SK-N-SH (cell line): ENCODE measurements at regions not wholly inside any gene's neighbourhood (a gene's known extent, or its start where the extent isn't known, plus 50 kb on each side); places are given as distances from the start of the nearest gene placed in this dataset.

ENCODE experiments used
- CTCF ChIA-PET: fragments of 300-600, 350-600 bp; formaldehyde crosslinking; extraction: SDS; loops from one replicate; lab custom pipeline; 2021; lab: Yijun Ruan, JAX
- POLR2A ChIA-PET: fragments of 350-600 bp; sonication (Branson Sonifier 250); formaldehyde crosslinking; extraction: SDS; loops from one replicate; lab custom pipeline; 2020; ENCODE audit warnings: antibody characterized with exemption, inconsistent platforms; lab: Yijun Ruan, JAX
- DNase-seq: peaks from one replicate; pipeline ENCODE4 v3.0.0; 2012
- H2AFZ ChIP-seq: fragments of 200-600 bp; sonication (generic); 2 replicates; pipeline ENCODE4 v1.8.1; 2016; ENCODE audit warnings: antibody characterized with exemption, mild to moderate bottlenecking, low read depth
- H3F3A ChIP-seq: fragments of 200-600 bp; sonication (generic); replicated peaks from 2 replicates; pipeline ENCODE3; 2016; ENCODE audit warnings: antibody characterized with exemption, mild to moderate bottlenecking; ENCODE audit not compliant: insufficient read depth
- H3K27ac ChIP-seq, 2 experiments: fragments of 200-500 bp in 1 of 2; fragments of 200-600 bp in 1 of 2; sonication (Bioruptor generic) in 1 of 2; sonication (generic), shearing (Covaris generic) in 1 of 2; 2 replicates each; pipeline versions ENCODE4 v1.5.1 to v1.6.1; 2014 to 2016; ENCODE audit warnings: low read depth in 2 of 2, inconsistent platforms in 1 of 2, low read length in 1 of 2, mild to moderate bottlenecking in 1 of 2, mixed read lengths in 1 of 2
- H3K27me3 ChIP-seq: fragments of 200-600 bp; sonication (generic), shearing (Covaris generic); 2 replicates; pipeline ENCODE4 v1.6.1; 2016; ENCODE audit warnings: mixed run types; ENCODE audit not compliant: insufficient read depth
- H3K36me3 ChIP-seq, 2 experiments: fragments of 200-500 bp in 1 of 2; fragments of 200-600 bp in 1 of 2; sonication (Bioruptor generic) in 1 of 2; sonication (generic) in 1 of 2; replicated peaks in 1 of 2; 2 replicates each; pipeline versions ENCODE3 to v1.5.1; 2014 to 2016; ENCODE audit warnings: low read length in 1 of 2, mild to moderate bottlenecking in 1 of 2; ENCODE audit not compliant: insufficient read depth in 2 of 2, control insufficient read depth in 1 of 2
- H3K4me1 ChIP-seq, 2 experiments: fragments of 200-500 bp in 1 of 2; fragments of 200-600 bp in 1 of 2; sonication (Bioruptor generic) in 1 of 2; sonication (generic), shearing (Covaris generic) in 1 of 2; 2 replicates each; pipeline versions ENCODE4 v1.5.1 to v1.6.1; 2014 to 2016; ENCODE audit warnings: low read depth in 1 of 2, low read length in 1 of 2, mixed run types in 1 of 2; ENCODE audit not compliant: insufficient read depth in 2 of 2, control insufficient read depth in 1 of 2
- H3K4me2 ChIP-seq: fragments of 200-600 bp; sonication (generic), shearing (Covaris generic); 2 replicates; pipeline ENCODE4 v1.6.1; 2017; ENCODE audit warnings: mixed run types
- H3K4me3 ChIP-seq, 2 experiments: fragments of 200-500 bp in 1 of 2; fragments of 200-600 bp in 1 of 2; sonication (Bioruptor generic) in 1 of 2; sonication (generic), shearing (Covaris generic) in 1 of 2; 2 replicates each; pipeline versions ENCODE4 v1.5.1 to v1.8.1; 2014 to 2016; ENCODE audit warnings: low read depth in 2 of 2, inconsistent platforms in 1 of 2, low read length in 1 of 2, mild to moderate bottlenecking in 1 of 2, mixed read lengths in 1 of 2, moderate library complexity in 1 of 2
- H3K79me2 ChIP-seq: fragments of 200-600 bp; sonication (generic); 2 replicates; pipeline ENCODE4 v1.8.1; 2017; ENCODE audit warnings: mild to moderate bottlenecking; ENCODE audit not compliant: insufficient read depth
- H3K9ac ChIP-seq: fragments of 200-600 bp; sonication (generic); 2 replicates; pipeline ENCODE4 v1.6.1; 2017; ENCODE audit warnings: mixed run types
- H3K9me2 ChIP-seq: fragments of 200-600 bp; sonication (generic); 2 replicates; pipeline ENCODE4 v1.6.1; 2017; ENCODE audit warnings: mixed run types
- H3K9me3 ChIP-seq: fragments of 200-600 bp; sonication (generic); 2 replicates; pipeline ENCODE4 v1.6.1; 2017; ENCODE audit warnings: mixed run types, mild to moderate bottlenecking, moderate library complexity
- H4K20me1 ChIP-seq: fragments of 200-600 bp; sonication (generic); 2 replicates; pipeline ENCODE4 v1.6.1; 2017; ENCODE audit warnings: mild to moderate bottlenecking, mixed run types; ENCODE audit not compliant: insufficient read depth
- CHD2 ChIP-seq: fragments of 150-350 bp; IDR thresholded peaks from 2 replicates; pipeline ENCODE4 v1.6.1; 2018; ENCODE audit warnings: low read length; ENCODE audit not compliant: partially characterized antibody
- EP300 ChIP-seq, 2 experiments: IDR thresholded peaks; 2 replicates each; pipeline versions ENCODE4 v1.4.0 to v1.6.1; 2012; ENCODE audit warnings: borderline replicate concordance in 1 of 2, low read depth in 1 of 2, low read length in 1 of 2
- FOSL2 ChIP-seq: IDR thresholded peaks from 2 replicates; pipeline ENCODE4 v1.4.0; 2012; ENCODE audit warnings: low read depth, mild to moderate bottlenecking, moderate library complexity, borderline replicate concordance
- FOXJ3 ChIP-seq: sonication (generic); formaldehyde crosslinking; IDR thresholded peaks from 2 replicates; pipeline ENCODE4 v1.5.1; 2020; ENCODE audit warnings: mild to moderate bottlenecking, missing genetic modification reagents
- GABPA ChIP-seq: IDR thresholded peaks from 2 replicates; pipeline ENCODE4 v1.4.0; 2012; ENCODE audit warnings: low read depth, mild to moderate bottlenecking
- GATA2 ChIP-seq: sonication (generic); formaldehyde crosslinking; IDR thresholded peaks from 2 replicates; pipeline ENCODE4 v1.5.0; 2020; ENCODE audit warnings: mild to moderate bottlenecking, missing genetic modification reagents
- IRF3 ChIP-seq: fragments of 150-350 bp; IDR thresholded peaks from 2 replicates; pipeline ENCODE4 v1.6.1; 2016; ENCODE audit warnings: mild to moderate bottlenecking, low read depth, low read length
- MEF2A ChIP-seq: IDR thresholded peaks from 2 replicates; pipeline ENCODE4 v1.4.0; 2012; ENCODE audit warnings: low read depth, borderline replicate concordance
- NFIC ChIP-seq: IDR thresholded peaks from 2 replicates; pipeline ENCODE4 v1.4.0; 2012; ENCODE audit warnings: borderline replicate concordance
- PBX3 ChIP-seq: IDR thresholded peaks from 2 replicates; pipeline ENCODE4; 2012
- RCOR1 ChIP-seq: fragments of 150-350 bp; IDR thresholded peaks from 2 replicates; pipeline ENCODE4 v1.6.1; 2017; ENCODE audit warnings: antibody characterized with exemption, low read length
- RFX5 ChIP-seq: IDR thresholded peaks from 2 replicates; pipeline ENCODE4 v1.6.1; 2012; ENCODE audit warnings: mild to moderate bottlenecking, improper control_type of control experiment, low read length
- SMC3 ChIP-seq: IDR thresholded peaks from 2 replicates; pipeline ENCODE4 v1.6.1; 2012; ENCODE audit warnings: low read depth, low read length, improper control_type of control experiment
- TCF12 ChIP-seq: IDR thresholded peaks from 2 replicates; pipeline ENCODE4 v1.4.0; 2012
- TEAD4 ChIP-seq: IDR thresholded peaks from 2 replicates; pipeline ENCODE4 v1.4.0; 2012; ENCODE audit warnings: mild to moderate bottlenecking, borderline replicate concordance; ENCODE audit not compliant: insufficient read depth
- USF1 ChIP-seq: IDR thresholded peaks from 2 replicates; pipeline ENCODE4 v1.4.0; 2012; ENCODE audit warnings: low read depth, borderline replicate concordance
- YY1 ChIP-seq: IDR thresholded peaks from 2 replicates; pipeline ENCODE4 v1.4.0; 2012; ENCODE audit warnings: low read depth, mild to moderate bottlenecking
- ZBTB33 ChIP-seq: IDR thresholded peaks from 2 replicates; pipeline ENCODE4 v1.4.0; 2012; ENCODE audit warnings: low read depth, borderline replicate concordance
- WGBS: methylation state at CpG from one replicate; pipeline ENCODE4 v1.1.6; 2017; ENCODE audit warnings: low lambda C conversion rate; 5-methylcytosine and 5-hydroxymethylcytosine counted together

- Histone ChIP-seq H4K20me1 (no peaks in the 10 kb centered on the region), H3K4me2 (no peak overlapping the region), H3K9me2 (no peaks in the 10 kb centered on the region), H3K27me3 (no peaks in the 10 kb centered on the region), H3K27ac (no peak overlapping the region), H3K79me2 (no peaks in the 10 kb centered on the region), H3K9me3 (no peaks in the 10 kb centered on the region), H2AFZ (no peak overlapping the region), H3K4me1 (peaks cover 0 to 6% of the 10 kb centered on the region in 2 experiments; a peak in 3 of 4 replicates), H3K36me3 (no peaks in the 10 kb centered on the region), H3K9ac (no peak overlapping the region), H3K4me3 (no peak overlapping the region), H3F3A (no peaks in the 10 kb centered on the region)
- 52% methylated on average over 3 of the region's 3 CpGs for WGBS
- POLR2A ChIA-PET = no interaction called here
- CTCF ChIA-PET = no interaction called here
- no peak for DNase-seq
- no peak for TF ChIP-seq YY1
- no peak for TF ChIP-seq IRF3
- no peak for TF ChIP-seq MEF2A
- TF ChIP-seq GABPA = no peak
- no peak for TF ChIP-seq ZBTB33
- no peak for TF ChIP-seq EP300 (IDR thresholded peaks at IDR 0.05; ENCODE audit: borderline replicate concordance in 1 of 2, low read depth in 1 of 2, low read length in 1 of 2)
- no peak for TF ChIP-seq CHD2
- no peak for TF ChIP-seq TEAD4
- TF ChIP-seq FOSL2 = no peak
- TF ChIP-seq GATA2 (CRISPR knock-in tag) = no peak
- no peak for TF ChIP-seq RFX5
- TF ChIP-seq FOXJ3 = no peak
- no peak for TF ChIP-seq TCF12
- no peak for TF ChIP-seq USF1
- no peak for TF ChIP-seq PBX3
- no peak for TF ChIP-seq SMC3
- TF ChIP-seq NFIC = no peak
- TF ChIP-seq RCOR1 = no peak
Measured at GRCh38 chr11:80778432-80778831, 1337.6 kb upstream of the TENM4 start.
